PFSK-1 (cell line): ENCODE measurements at regions not wholly inside any gene's neighbourhood (a gene's known extent, or its start where the extent isn't known, plus 50 kb on each side); places are given as distances from the start of the nearest gene placed in this dataset.

Experiments used
- POLR2AphosphoS5 ChIP-seq: IDR thresholded peaks from 2 replicates; pipeline ENCODE4 v1.6.1; 2012; ENCODE audit warnings: low read depth, mild to moderate bottlenecking, control low read depth, low read length, moderate library complexity
- REST ChIP-seq, 2 experiments: IDR thresholded peaks; 2 replicates each; pipeline versions ENCODE4 v1.6.1 to v1.8.0; 2011 to 2012; ENCODE audit warnings: low read depth in 2 of 2, low read length in 2 of 2, control low read depth in 1 of 2, inconsistent platforms in 1 of 2, mild to moderate bottlenecking in 1 of 2, moderate library complexity in 1 of 2; ENCODE audit not compliant: insufficient read depth in 1 of 2
- SIN3A ChIP-seq: IDR thresholded peaks from 2 replicates; pipeline ENCODE4 v1.6.1; 2012; ENCODE audit warnings: mild to moderate bottlenecking, low read length, moderate library complexity, borderline replicate concordance; ENCODE audit not compliant: insufficient read depth
- TAF1 ChIP-seq: IDR thresholded peaks from 2 replicates; pipeline ENCODE4 v1.6.1; 2012; ENCODE audit warnings: low read length, control low read depth, borderline replicate concordance; ENCODE audit not compliant: insufficient read depth

GRCh38 chr3:66149269-66149668 lies 71.5 kb upstream of the SLC25A26 start:
- TF ChIP-seq POLR2AphosphoS5 (no peak), TAF1 (no peak), SIN3A (no peak), REST (IDR thresholded peaks at IDR 0.05; ENCODE audit: insufficient read depth in 1 of 2, low read depth in 2 of 2, low read length in 2 of 2) (no peak)
